RKO (cell line): ENCODE measurements at regions not wholly inside any gene's neighbourhood (a gene's known extent, or its start where the extent isn't known, plus 50 kb on each side); places are given as distances from the start of the nearest gene placed in this dataset.
A peak's percentile ranks its signal among the peaks of the same experiment; 100 is the strongest.
"Not testable (repeated sequence)": the region's sequence is repeated elsewhere in the genome, so short reads cannot be mapped to it uniquely, and the experiment has no call there.

Experiments
- DNase-seq: peaks from one replicate; pipeline ENCODE4 v3.0.0-alpha.2; 2016; ENCODE audit warnings: low spot score

- DNase-seq = peak; percentile 35
These were observed 4593.3 kb upstream of the OR11H1 start for GRCh38 chr22:10934704-10935103.

GRCh38 chr22:10961043-10961860 lies 4566.7 kb upstream of the OR11H1 start:
- DNase-seq = no peak

- not testable (repeated sequence) for DNase-seq
These were observed 4566.1 kb upstream of the OR11H1 start for GRCh38 chr22:10961861-10962255.
